ENCODE measurements at regions not wholly inside any gene's neighbourhood (a gene's known extent, or its start where the extent isn't known, plus 50 kb on each side); places are given as distances from the start of the nearest gene placed in this dataset.

DNA sequence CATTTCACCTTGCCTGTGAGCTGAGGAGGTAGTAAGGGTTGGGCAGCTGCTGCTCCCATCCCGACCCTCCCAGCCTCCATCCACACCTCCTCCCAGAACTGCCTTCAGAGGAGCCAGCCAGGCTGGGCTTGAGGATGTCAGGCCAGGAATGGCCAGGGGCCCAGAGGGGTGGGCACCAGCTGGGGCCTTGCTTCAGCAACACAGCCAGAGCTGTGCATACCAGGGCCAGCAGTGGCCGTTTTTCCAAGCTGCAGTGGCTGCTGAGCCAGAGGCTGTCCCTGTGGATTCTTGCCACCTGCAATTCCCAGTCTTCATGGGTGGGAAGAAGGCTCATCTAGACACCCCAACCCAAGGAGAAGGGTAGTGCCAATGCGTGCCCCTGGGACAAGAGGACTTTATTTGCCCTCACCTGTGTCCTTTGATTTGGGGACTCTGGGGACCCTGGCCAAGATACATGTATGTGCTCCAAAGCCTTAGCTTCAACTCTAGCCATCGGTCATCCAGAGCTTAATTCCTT lies 153.4 kb upstream of the SDK2 start:
- DNase-seq (ENCODE audit: missing footprints) (no peak), ATAC-seq (no peak)
- intact Hi-C loops (cut with DNase I): no loop called here

DNA sequence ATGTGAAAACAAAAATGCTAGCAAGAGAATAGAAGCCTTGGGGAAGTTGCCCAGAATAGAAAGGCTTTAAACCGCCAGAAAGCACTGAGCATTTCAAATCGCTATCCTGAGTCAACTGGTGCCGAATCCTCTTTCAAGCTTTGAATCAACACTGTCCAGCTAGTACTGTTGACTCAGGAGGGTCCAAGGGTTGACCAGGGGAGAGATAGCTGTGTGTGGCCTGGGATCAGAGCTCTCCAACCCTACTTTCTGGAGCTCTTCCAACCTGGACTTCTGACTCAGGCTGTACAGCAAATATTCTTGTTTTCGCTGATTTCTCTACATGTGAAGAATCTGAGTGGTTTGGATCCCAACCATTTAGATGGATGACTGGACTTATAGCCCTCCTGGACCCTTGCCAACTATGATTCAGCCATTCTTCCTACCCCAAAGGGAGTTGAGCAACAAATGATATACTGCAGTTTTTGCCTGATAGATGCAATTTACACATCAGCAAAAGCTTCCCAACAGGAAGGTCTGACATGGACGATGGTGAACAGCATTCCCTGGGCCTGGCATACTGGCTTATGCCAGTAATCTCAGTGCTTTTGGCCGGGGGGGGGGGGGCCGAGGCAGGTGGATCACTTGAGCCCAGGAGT lies 154.0 kb upstream of the SDK2 start:
- ATAC-seq (no peak), DNase-seq (ENCODE audit: missing footprints) (no peak)
- intact Hi-C loops (cut with DNase I): no loop called here

GRCh38 chr17:73799096-73799495 lies 154.9 kb upstream of the SDK2 start:
- ATAC-seq: no peak
- intact Hi-C loops (cut with DNase I): no loop called here
- no peak for DNase-seq (ENCODE audit: missing footprints)

GRCh38 chr17:73799781-73800627 lies 155.8 kb upstream of the SDK2 start:
- DNase-seq (ENCODE audit: missing footprints): no peak
- ATAC-seq: no peak
- intact Hi-C loops (cut with DNase I): no loop called here

DNA sequence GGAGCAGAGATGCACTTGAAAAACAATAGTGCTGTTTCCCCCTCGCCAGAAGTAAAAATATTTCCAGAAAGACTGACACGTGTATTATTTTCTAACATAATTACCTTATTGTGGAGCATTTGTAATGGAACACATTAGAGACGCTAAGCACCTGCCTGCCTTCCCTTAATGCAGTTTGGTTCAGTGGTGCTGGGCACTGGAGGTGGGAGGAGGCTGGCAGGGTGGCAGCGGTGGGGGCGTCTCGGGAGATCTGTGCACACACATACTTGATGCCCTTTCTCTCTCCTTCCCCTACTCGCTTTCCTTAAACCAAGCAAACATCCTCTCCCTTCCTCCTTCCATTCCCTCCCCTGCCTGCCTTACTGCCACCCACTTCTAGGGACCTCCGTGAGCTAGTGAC lies 156.6 kb upstream of the SDK2 start:
- intact Hi-C loops (cut with DNase I): no loop called here
- no peak for DNase-seq (ENCODE audit: missing footprints)

GRCh38 chr17:73801455-73802100 lies 157.3 kb upstream of the SDK2 start:
- ATAC-seq: no peak
- intact Hi-C loops (cut with DNase I): no loop called here
- DNase-seq (ENCODE audit: missing footprints): no peak

More for the DNA sequence above, 156.6 kb upstream of the SDK2 start:
- ATAC-seq: no peak

GRCh38 chr17:73802314-73802713 lies 158.1 kb upstream of the SDK2 start:
- no peak for DNase-seq (ENCODE audit: missing footprints)
- ATAC-seq: no peak
- intact Hi-C loops (cut with DNase I): no loop called here

DNA sequence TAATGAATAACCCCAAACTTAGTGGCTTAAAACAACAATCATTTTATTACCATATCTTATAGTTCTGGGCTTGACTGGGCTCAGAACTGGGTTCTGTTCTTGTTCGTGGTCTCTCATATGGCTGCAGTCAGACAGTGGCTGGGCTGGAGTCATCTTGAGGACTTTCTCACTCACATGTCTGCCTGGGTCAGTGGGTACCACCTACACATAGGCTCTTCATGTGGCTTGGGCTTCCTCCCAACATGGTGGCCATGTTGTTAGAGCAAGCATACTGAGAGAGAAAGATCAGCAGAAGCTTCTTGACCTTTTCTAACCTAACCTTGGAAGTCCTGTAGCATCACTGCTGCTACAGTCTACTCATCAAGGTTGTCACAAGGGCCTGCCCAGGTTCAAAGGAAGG lies 158.6 kb upstream of the SDK2 start:
- intact Hi-C loops (cut with DNase I): no loop called here
- DNase-seq (ENCODE audit: missing footprints) (no peak), ATAC-seq (no peak)

- intact Hi-C loops (cut with DNase I): no loop called here
- DNase-seq (ENCODE audit: missing footprints): no peak
- no peak for ATAC-seq
These were observed 159.8 kb upstream of the SDK2 start for GRCh38 chr17:73803964-73804435.

DNA sequence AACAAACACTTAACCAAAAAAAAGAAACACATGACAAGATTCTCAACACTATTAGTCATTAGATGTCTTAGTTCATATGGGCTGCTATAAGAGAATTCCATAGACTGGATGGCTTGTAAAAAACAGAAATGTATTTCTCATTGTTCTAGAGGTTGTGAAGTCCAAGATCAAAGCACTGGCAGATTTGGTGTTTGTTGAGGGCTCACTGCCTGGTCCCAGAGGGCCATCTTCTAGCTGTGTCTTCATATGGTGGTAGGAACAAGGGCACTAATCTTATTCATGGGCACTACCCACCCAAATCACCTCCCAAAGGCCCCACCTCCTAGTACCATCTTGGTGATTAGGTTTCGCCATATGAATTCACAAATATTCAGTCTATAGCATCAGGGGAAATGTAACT lies 162.5 kb upstream of the SDK2 start:
- intact Hi-C loops (cut with DNase I): no loop called here
- DNase-seq (ENCODE audit: missing footprints): no peak

DNA sequence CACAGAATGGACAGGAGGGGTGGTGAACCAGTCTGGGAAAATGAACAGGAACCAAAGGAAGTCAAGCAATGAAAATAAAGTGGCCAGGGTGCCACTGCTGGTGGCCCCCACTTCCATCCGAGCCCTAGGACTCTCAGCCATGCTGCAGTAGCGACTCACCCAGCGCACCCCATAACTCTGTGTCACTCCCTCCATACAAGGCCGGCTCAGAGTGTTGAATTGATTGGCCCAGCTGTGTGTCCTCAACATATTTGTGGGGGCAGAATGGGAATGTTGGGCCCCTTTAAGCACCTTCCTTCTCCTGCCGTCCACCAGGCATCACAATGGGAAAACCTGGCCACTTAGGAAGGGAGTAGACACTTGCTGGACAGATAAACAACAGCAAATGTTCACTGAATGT lies 169.0 kb upstream of the SDK2 start:
- intact Hi-C loops (cut with DNase I): no loop called here
- DNase-seq (ENCODE audit: missing footprints): no peak
- no peak for ATAC-seq

More for the DNA sequence above, 162.5 kb upstream of the SDK2 start:
- ATAC-seq: no peak

GRCh38 chr17:73814075-73814474 lies 169.8 kb upstream of the SDK2 start:
- no peak for ATAC-seq
- no peak for DNase-seq (ENCODE audit: missing footprints)
- intact Hi-C loops (cut with DNase I): no loop called here

- intact Hi-C loops (cut with DNase I): no loop called here
- DNase-seq (ENCODE audit: missing footprints): no peak
- ATAC-seq: no peak
These were observed 171.2 kb upstream of the SDK2 start for GRCh38 chr17:73815474-73815873.

GRCh38 chr17:73819440-73820395 lies 175.5 kb upstream of the SDK2 start:
- intact Hi-C loops (cut with DNase I): no loop called here
- no peak for DNase-seq (ENCODE audit: missing footprints)
- no peak for ATAC-seq

DNA sequence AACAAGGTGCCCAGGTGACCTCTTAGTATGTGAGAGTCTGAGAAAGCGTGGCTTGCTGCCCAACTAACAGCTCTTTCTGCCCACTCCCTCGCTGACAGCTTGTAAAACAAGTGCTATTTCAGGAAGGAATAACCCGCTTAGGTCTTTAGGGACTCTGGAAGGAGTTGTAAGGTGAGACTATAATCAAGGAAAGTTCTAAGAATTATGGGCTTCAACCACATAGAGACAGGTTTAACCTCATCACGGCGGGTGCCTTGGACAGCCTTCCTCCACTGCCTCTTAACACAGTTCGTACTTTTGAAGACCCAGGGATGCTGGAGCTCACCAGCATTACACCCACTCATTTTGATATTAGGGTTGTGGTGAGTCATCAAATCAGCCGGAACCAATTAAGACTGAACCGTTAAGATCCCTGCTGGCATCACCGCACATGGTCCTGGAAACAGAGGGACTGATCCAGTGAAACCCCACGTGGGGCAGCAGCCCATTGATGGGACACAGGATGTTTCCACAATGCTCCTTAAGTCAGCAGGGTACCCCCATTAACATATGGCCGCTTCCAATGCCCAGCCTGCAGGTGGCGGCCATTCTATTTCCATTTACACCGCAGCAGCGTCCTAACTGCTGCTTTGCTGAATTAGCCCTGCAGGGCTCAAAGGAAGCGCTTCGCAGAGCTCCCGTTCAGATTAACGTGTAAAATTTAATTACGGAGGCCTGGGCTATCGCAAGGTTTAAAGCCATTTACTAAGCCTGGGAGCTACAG lies 176.6 kb upstream of the SDK2 start:
- ATAC-seq: no peak
- intact Hi-C loops (cut with DNase I): no loop called here
- no peak for DNase-seq (ENCODE audit: missing footprints)

DNA sequence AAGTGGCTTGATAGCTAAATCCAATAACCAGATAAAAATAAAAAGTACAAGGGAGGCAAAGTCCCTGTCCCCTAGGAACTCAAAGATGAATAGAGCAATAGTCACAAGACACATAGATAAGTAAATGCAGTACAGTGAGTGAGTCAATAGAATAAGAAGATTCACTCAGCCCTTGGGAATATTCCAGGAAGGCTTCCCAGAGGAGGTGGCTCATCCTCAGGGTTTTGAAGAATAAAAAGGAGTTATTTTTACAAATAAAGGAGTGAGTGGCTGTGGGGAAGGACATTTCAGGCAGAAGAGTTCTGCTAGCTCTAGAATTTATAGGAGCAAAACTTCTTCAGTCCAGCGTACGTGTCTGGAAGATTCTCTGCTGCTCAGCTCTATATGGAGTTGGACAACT lies 177.4 kb upstream of the SDK2 start:
- ATAC-seq (no peak), DNase-seq (ENCODE audit: missing footprints) (no peak)
- intact Hi-C loops (cut with DNase I): no loop called here

DNA sequence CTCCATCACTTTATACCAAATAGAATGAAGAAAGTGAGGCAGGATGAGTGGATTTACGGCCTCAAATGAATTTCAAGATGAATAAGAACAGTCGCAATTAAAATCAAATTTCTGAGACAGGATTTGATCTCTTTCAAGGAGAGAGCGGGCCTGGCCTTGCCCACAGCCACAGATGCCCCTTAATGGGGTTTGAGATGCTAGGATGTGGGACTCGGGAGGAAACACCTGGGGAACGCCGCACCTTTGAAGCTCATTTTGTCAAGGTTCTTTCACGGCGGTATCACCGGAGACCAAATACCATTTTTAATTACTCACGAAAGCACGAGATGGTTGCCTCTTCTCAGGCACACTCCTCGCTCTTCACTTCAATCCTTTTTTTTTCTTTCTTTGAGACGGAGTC lies 178.1 kb upstream of the SDK2 start:
- ATAC-seq (no peak), DNase-seq (ENCODE audit: missing footprints) (no peak)
- intact Hi-C loops (cut with DNase I): no loop called here

- intact Hi-C loops (cut with DNase I): no loop called here
- ATAC-seq: no peak
- DNase-seq (ENCODE audit: missing footprints): no peak
These were observed 179.4 kb upstream of the SDK2 start for GRCh38 chr17:73823684-73824083.
